B cell (primary cell): ENCODE measurements at regions not wholly inside any gene's neighbourhood (a gene's known extent, or its start where the extent isn't known, plus 50 kb on each side); places are given as distances from the start of the nearest gene placed in this dataset.

Experiments used
- ATAC-seq: fragments of 200-7000 bp; cut with Tn5 transposase; one replicate; pipeline ENCODE4 v1.10.0; 2021; ENCODE audit warnings: low read depth, mild to moderate bottlenecking, moderate number of reproducible peaks, moderate library complexity
- CTCF ChIA-PET: fragments of 350-600 bp; sonication (Branson Sonifier 250); formaldehyde crosslinking; loops from one replicate; lab custom pipeline; 2021; ENCODE audit warnings: antibody characterized with exemption, inconsistent platforms; lab: Charles Lee
- POLR2A ChIA-PET: fragments of 350-600 bp; sonication (Branson Sonifier 250); formaldehyde crosslinking; loops from one replicate; lab custom pipeline; 2021; ENCODE audit warnings: antibody characterized with exemption; lab: Charles Lee
- DNase-seq: peaks from one replicate; pipeline ENCODE4 v3.0.0; 2013
- H2AFZ ChIP-seq: 2 replicates; pipeline ENCODE4 v1.6.1; 2012; ENCODE audit warnings: mild to moderate bottlenecking, low read depth, low read length; ENCODE audit not compliant: insufficient read depth, poor library complexity, severe bottlenecking
- H3K27ac ChIP-seq, 2 donors: 1 replicate in 1 of 2; 2 replicates in 1 of 2; pipeline ENCODE4 v1.5.1; 2012 to 2013; ENCODE audit warnings: low read length in 2 of 2, mild to moderate bottlenecking in 2 of 2, moderate library complexity in 1 of 2
- H3K27me3 ChIP-seq, 4 experiments: fragments of 200-600 bp in 1 of 4; sonication (generic) in 1 of 4; replicated peaks in 1 of 4; 1 replicate in 2 of 4; 2 replicates in 2 of 4; pipeline versions ENCODE4 v1.6.1 to v1.7.0; 2013 to 2016; ENCODE audit warnings: low read length in 3 of 4, mild to moderate bottlenecking in 2 of 4, mixed read lengths in 1 of 4, moderate library complexity in 1 of 4; ENCODE audit not compliant: insufficient read depth in 4 of 4, control insufficient read depth in 3 of 4; ENCODE audit errors: control extremely low read depth in 1 of 4
- H3K36me3 ChIP-seq, 2 experiments: replicated peaks in 1 of 2; 1 replicate in 1 of 2; 2 replicates in 1 of 2; pipeline versions ENCODE4 v1.6.1 to v1.7.1; 2013; ENCODE audit warnings: low read length in 1 of 2; ENCODE audit not compliant: insufficient read depth in 2 of 2, control insufficient read depth in 1 of 2; ENCODE audit errors: control extremely low read depth in 1 of 2, extremely low read depth in 1 of 2
- H3K4me1 ChIP-seq, 2 donors: fragments of 200-600 bp in 1 of 2; sonication (generic) in 1 of 2; 1 replicate in 1 of 2; 2 replicates in 1 of 2; pipeline versions ENCODE4 v1.5.1 to v1.6.1; 2013 to 2017; ENCODE audit warnings: low read length in 2 of 2; ENCODE audit not compliant: control insufficient read depth in 2 of 2, insufficient read depth in 2 of 2
- H3K4me2 ChIP-seq: replicated peaks from 2 replicates; pipeline ENCODE3; 2012; ENCODE audit warnings: mild to moderate bottlenecking, low read depth, low read length; ENCODE audit not compliant: poor library complexity, severe bottlenecking
- H3K4me3 ChIP-seq, 5 experiments: fragments of 200-600 bp in 1 of 5; sonication (generic) in 1 of 5; 1 replicate in 3 of 5; 2 replicates in 2 of 5; pipeline versions ENCODE4 v1.5.1 to v1.7.0; 2011 to 2016; ENCODE audit warnings: low read length in 4 of 5, mild to moderate bottlenecking in 4 of 5, low read depth in 2 of 5, control low read depth in 1 of 5, moderate library complexity in 1 of 5; ENCODE audit not compliant: insufficient read depth in 1 of 5; ENCODE audit errors: control extremely low read depth in 1 of 5, extremely low read depth in 1 of 5
- H3K79me2 ChIP-seq: fragments of 200-600 bp; sonication (generic); one replicate; pipeline ENCODE4 v1.6.0; 2016; ENCODE audit warnings: low read length; ENCODE audit not compliant: control insufficient read depth, insufficient read depth
- H3K9ac ChIP-seq: fragments of 200-600 bp; sonication (generic); 2 replicates; pipeline ENCODE4 v1.6.1; 2017; ENCODE audit warnings: mild to moderate bottlenecking, low read length, moderate library complexity
- H3K9me3 ChIP-seq, 3 donors: one replicate each; pipeline versions ENCODE4 v1.6.1 to v1.7.1; 2013; ENCODE audit warnings: low read length in 2 of 3; ENCODE audit not compliant: control insufficient read depth in 2 of 3, insufficient read depth in 1 of 3; ENCODE audit errors: control extremely low read depth in 1 of 3
- H4K20me1 ChIP-seq: 2 replicates; pipeline ENCODE4 v1.6.0; 2012; ENCODE audit warnings: mild to moderate bottlenecking, low read length; ENCODE audit not compliant: insufficient read depth, control insufficient read depth, poor library complexity, severe bottlenecking
- H3K27ac Mint-ChIP-seq: one replicate; pipeline ENCODE4 v1.8.0; 2021; ENCODE audit warnings: mixed read lengths
- H3K27me3 Mint-ChIP-seq: one replicate; pipeline ENCODE4 v1.8.0; 2021; ENCODE audit warnings: mixed read lengths
- H3K4me1 Mint-ChIP-seq: one replicate; pipeline ENCODE4 v1.8.0; 2021; ENCODE audit warnings: mixed read lengths
- H3K4me3 Mint-ChIP-seq: one replicate; pipeline ENCODE4 v1.8.0; 2021; ENCODE audit warnings: mixed read lengths
- H3K9me3 Mint-ChIP-seq: one replicate; pipeline ENCODE4 v1.8.0; 2022; ENCODE audit warnings: mixed read lengths; ENCODE audit not compliant: insufficient read depth
- EZH2 ChIP-seq: IDR thresholded peaks from 2 replicates; pipeline ENCODE4 v1.6.1; 2012; ENCODE audit warnings: borderline replicate concordance, low read depth, mild to moderate bottlenecking, moderate library complexity, low read length; ENCODE audit not compliant: insufficient read depth, poor library complexity, severe bottlenecking
- WGBS: methylation state at CpG from one replicate; pipeline ENCODE4 v1.1.5; 2013; ENCODE audit warnings: missing lambda C conversion rate; ENCODE audit not compliant: insufficient coverage; 5-methylcytosine and 5-hydroxymethylcytosine counted together
- intact Hi-C: fragments of 100-400 bp; cut with micrococcal nuclease; formaldehyde crosslinking; loops from one replicate; pipeline ENCODE4 v1.10.0; 2022
- TF ChIP-seq, protein P1 (sequence below): fragments of 200-600 bp; IDR thresholded peaks from one replicate; pipeline ENCODE4 v1.8.0; 2022; ENCODE audit warnings: antibody characterized with exemption, mild to moderate bottlenecking

DNA sequence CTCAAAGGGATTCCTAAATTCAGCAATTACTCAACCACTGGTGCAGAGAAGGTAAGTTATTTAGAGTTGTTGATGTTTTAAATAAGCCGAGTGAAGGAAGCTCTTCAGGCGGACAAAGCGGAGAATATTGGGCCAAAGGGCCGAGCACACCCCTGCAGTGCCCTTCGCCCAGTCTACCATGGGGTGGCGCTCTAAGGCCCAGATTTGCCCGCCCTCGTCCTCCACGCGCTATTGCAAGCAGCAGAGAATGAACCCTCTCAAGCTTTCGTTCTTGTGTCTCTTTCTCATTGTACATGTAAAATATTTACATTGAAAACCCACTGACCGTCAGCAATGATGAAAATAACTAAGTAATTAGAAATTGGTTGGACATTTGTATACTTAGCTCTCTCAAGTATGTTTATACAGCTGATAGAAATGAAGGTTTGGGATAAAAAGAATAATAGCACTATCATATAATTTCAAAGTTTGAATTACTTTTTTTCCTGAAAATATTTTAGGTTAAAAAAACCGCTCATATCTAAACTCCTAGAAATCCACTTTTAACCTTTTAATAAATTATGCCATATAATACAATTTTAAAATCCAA lies 195.0 kb upstream of the CEP162 start:
- CTCF ChIA-PET = no interaction called here
- POLR2A ChIA-PET = no interaction called here
- intact Hi-C loops = no loop called here

DNA sequence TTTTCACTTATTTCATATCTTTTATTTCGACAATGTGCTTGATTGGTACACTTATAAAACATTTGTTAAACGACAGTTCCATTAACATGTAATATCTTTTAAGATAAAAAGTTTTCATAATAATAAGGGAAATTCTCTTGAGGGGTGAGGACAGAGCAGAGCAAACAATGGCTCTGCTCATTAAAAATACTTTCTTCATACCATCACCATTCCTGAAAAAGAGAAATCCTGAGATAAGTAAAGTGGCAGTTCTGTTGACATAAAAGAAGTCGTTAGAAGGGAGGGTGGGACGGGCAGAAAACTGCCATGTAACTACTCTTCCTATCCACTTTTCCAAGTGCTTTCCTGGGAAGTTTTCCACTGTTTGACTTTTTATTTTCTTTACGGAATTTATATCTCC lies 193.6 kb upstream of the CEP162 start:
- H3K4me2 ChIP-seq = no peak overlapping the region
- no peaks in the 10 kb centered on the region for H3K9me3 ChIP-seq
- WGBS = no CpG with 5 or more reads among the region's 5 CpGs
- ChIA-PET CTCF (no interaction called here), POLR2A (no interaction called here)
- no peak overlapping the region for H3K27ac ChIP-seq
- no peaks in the 10 kb centered on the region for H3K4me1 ChIP-seq
- Mint-ChIP-seq H3K4me1 (no peaks in the 10 kb centered on the region), H3K9me3 (no peaks in the 10 kb centered on the region), H3K4me3 (no peak overlapping the region), H3K27me3 (peaks cover 8% of the 10 kb centered on the region), H3K27ac (no peak overlapping the region)
- intact Hi-C loops = no loop called here
- no peaks in the 10 kb centered on the region for H3K27me3 ChIP-seq
- no peak overlapping the region for H2AFZ ChIP-seq
- H4K20me1 ChIP-seq = no peaks in the 10 kb centered on the region
- ATAC-seq (no peak), DNase-seq (no peak)
- no peak overlapping the region for H3K4me3 ChIP-seq
- no peaks in the 10 kb centered on the region for H3K79me2 ChIP-seq
- H3K36me3 ChIP-seq = no peaks in the 10 kb centered on the region
- H3K9ac ChIP-seq = no peak overlapping the region
- TF ChIP-seq EZH2 = no peak
- TF ChIP-seq, protein P1, sequence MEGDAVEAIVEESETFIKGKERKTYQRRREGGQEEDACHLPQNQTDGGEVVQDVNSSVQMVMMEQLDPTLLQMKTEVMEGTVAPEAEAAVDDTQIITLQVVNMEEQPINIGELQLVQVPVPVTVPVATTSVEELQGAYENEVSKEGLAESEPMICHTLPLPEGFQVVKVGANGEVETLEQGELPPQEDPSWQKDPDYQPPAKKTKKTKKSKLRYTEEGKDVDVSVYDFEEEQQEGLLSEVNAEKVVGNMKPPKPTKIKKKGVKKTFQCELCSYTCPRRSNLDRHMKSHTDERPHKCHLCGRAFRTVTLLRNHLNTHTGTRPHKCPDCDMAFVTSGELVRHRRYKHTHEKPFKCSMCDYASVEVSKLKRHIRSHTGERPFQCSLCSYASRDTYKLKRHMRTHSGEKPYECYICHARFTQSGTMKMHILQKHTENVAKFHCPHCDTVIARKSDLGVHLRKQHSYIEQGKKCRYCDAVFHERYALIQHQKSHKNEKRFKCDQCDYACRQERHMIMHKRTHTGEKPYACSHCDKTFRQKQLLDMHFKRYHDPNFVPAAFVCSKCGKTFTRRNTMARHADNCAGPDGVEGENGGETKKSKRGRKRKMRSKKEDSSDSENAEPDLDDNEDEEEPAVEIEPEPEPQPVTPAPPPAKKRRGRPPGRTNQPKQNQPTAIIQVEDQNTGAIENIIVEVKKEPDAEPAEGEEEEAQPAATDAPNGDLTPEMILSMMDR = no peak

More for the DNA sequence above, 195.0 kb upstream of the CEP162 start:
- Histone ChIP-seq H3K27ac (no peak overlapping the region), H3K9me3 (no peaks in the 10 kb centered on the region), H3K4me1 (no peaks in the 10 kb centered on the region), H4K20me1 (no peaks in the 10 kb centered on the region), H3K4me3 (no peak overlapping the region), H2AFZ (no peak overlapping the region), H3K4me2 (no peak overlapping the region), H3K36me3 (no peaks in the 10 kb centered on the region), H3K9ac (no peak overlapping the region), H3K79me2 (no peaks in the 10 kb centered on the region), H3K27me3 (no peaks in the 10 kb centered on the region)
- TF ChIP-seq, protein P1 = no peak
- no peak for TF ChIP-seq EZH2
- H3K9me3 Mint-ChIP-seq = no peaks in the 10 kb centered on the region
- ATAC-seq (no peak), DNase-seq (no peak)
- H3K4me1 Mint-ChIP-seq = no peaks in the 10 kb centered on the region
- 9% methylated on average over 6 of the region's 13 CpGs for WGBS
- peaks cover 11% of the 10 kb centered on the region for H3K27me3 Mint-ChIP-seq
- H3K27ac Mint-ChIP-seq = no peak overlapping the region
- H3K4me3 Mint-ChIP-seq = no peak overlapping the region
